Mesendoderm (in vitro differentiated cells): ENCODE measurements at regions not wholly inside any gene's neighbourhood (a gene's known extent, or its start where the extent isn't known, plus 50 kb on each side); places are given as distances from the start of the nearest gene placed in this dataset.
A peak's percentile ranks its signal among the peaks of the same experiment; 100 is the strongest.

ENCODE experiments used
- DNase-seq: peaks from one replicate; pipeline ENCODE4 v3.0.0; 2013
- H2AK5ac ChIP-seq: 2 replicates; pipeline ENCODE4 v1.6.1; 2013; ENCODE audit warnings: low read length, inconsistent platforms
- H2BK120ac ChIP-seq: 2 replicates; pipeline ENCODE4 v1.6.1; 2013; ENCODE audit warnings: low read depth, mild to moderate bottlenecking, low read length, moderate library complexity, mixed read lengths
- H2BK15ac ChIP-seq: replicated peaks from 2 replicates; pipeline ENCODE4 v1.6.1; 2013; ENCODE audit warnings: low read depth, mild to moderate bottlenecking, moderate library complexity
- H2BK5ac ChIP-seq: 2 replicates; pipeline ENCODE4 v1.6.1; 2013; ENCODE audit warnings: low read length, inconsistent platforms
- H3K18ac ChIP-seq: 2 replicates; pipeline ENCODE4 v1.6.1; 2013; ENCODE audit warnings: mild to moderate bottlenecking, low read length, mixed read lengths
- H3K23ac ChIP-seq: one replicate; pipeline ENCODE4 v1.6.1; 2013; ENCODE audit warnings: low read length
- H3K27ac ChIP-seq: 2 replicates; pipeline ENCODE4 v1.5.1; 2013; ENCODE audit warnings: low read depth, mild to moderate bottlenecking, inconsistent platforms, low read length, moderate library complexity
- H3K27me3 ChIP-seq: 2 replicates; pipeline ENCODE4 v1.6.1; 2013; ENCODE audit warnings: low read length, control low read depth, mild to moderate bottlenecking, inconsistent platforms; ENCODE audit not compliant: insufficient read depth, poor library complexity
- H3K36me3 ChIP-seq: 2 replicates; pipeline ENCODE4 v1.6.1; 2013; ENCODE audit warnings: low read length, inconsistent platforms; ENCODE audit not compliant: control insufficient read depth, insufficient read depth
- H3K4ac ChIP-seq: one replicate; pipeline ENCODE4 v1.6.1; 2013; ENCODE audit warnings: low read depth, mild to moderate bottlenecking, low read length, moderate library complexity
- H3K4me1 ChIP-seq: 2 replicates; pipeline ENCODE4 v1.6.1; 2013; ENCODE audit warnings: low read depth, low read length, inconsistent platforms; ENCODE audit not compliant: control insufficient read depth
- H3K4me2 ChIP-seq: 2 replicates; pipeline ENCODE4 v1.6.1; 2013; ENCODE audit warnings: low read length
- H3K4me3 ChIP-seq: 2 replicates; pipeline ENCODE4 v1.5.1; 2013; ENCODE audit warnings: mild to moderate bottlenecking, low read length
- H3K56ac ChIP-seq: one replicate; pipeline ENCODE4 v1.6.1; 2013; ENCODE audit warnings: low read length
- H3K79me1 ChIP-seq: 2 replicates; pipeline ENCODE4 v1.6.1; 2013; ENCODE audit warnings: low read length, inconsistent platforms
- H3K79me2 ChIP-seq: 2 replicates; pipeline ENCODE4 v1.6.1; 2013; ENCODE audit warnings: mild to moderate bottlenecking, low read length; ENCODE audit not compliant: control insufficient read depth, insufficient read depth
- H3K9ac ChIP-seq: 2 replicates; pipeline ENCODE4 v1.6.1; 2013; ENCODE audit warnings: low read length, inconsistent platforms
- H4K5ac ChIP-seq: one replicate; pipeline ENCODE4 v1.6.1; 2013; ENCODE audit warnings: low read length
- H4K8ac ChIP-seq: one replicate; pipeline ENCODE4 v1.6.1; 2013; ENCODE audit warnings: low read depth, mild to moderate bottlenecking, control low read depth, low read length, moderate library complexity
- WGBS: extraction: QIAGEN DNeasy Blood & Tissue Kit; methylation state at CpG from one replicate; pipeline ENCODE4 v1.1.7; 2013; ENCODE audit warnings: low lambda C conversion rate, missing lambda C conversion rate; ENCODE audit not compliant: insufficient coverage; ENCODE audit errors: extremely low coverage; 5-methylcytosine and 5-hydroxymethylcytosine counted together

- no peaks in the 10 kb centered on the region for H3K27me3 ChIP-seq
- H2BK120ac ChIP-seq: no peak overlapping the region
- H3K4ac ChIP-seq: no peak overlapping the region
- H3K23ac ChIP-seq: no peak overlapping the region
- no peaks in the 10 kb centered on the region for H3K36me3 ChIP-seq
- H3K4me1 ChIP-seq: no peaks in the 10 kb centered on the region
- no peak overlapping the region for H3K9ac ChIP-seq
- no peak overlapping the region for H3K18ac ChIP-seq
- H2AK5ac ChIP-seq: no peak overlapping the region
- WGBS: 100% methylated on average over 1 of the region's 4 CpGs
- no peak overlapping the region for H3K56ac ChIP-seq
- no peak for DNase-seq
- no peak overlapping the region for H3K4me3 ChIP-seq
- no peaks in the 10 kb centered on the region for H3K79me1 ChIP-seq
- H3K4me2 ChIP-seq: no peak overlapping the region
- no peak overlapping the region for H4K8ac ChIP-seq
- H3K27ac ChIP-seq: no peak overlapping the region
- no peak overlapping the region for H2BK5ac ChIP-seq
- no peaks in the 10 kb centered on the region for H3K79me2 ChIP-seq
- H2BK15ac ChIP-seq: no peak overlapping the region
- no peak overlapping the region for H4K5ac ChIP-seq
Observed at GRCh38 chr4:114052227-114052626, 72.8 kb upstream of the ARSJ start.

GRCh38 chr4:114056599-114056998 lies 77.2 kb upstream of the ARSJ start:
- Histone ChIP-seq H3K79me1 (no peaks in the 10 kb centered on the region), H3K4me2 (no peak overlapping the region), H3K36me3 (no peaks in the 10 kb centered on the region), H3K18ac (no peak overlapping the region), H3K27ac (no peak overlapping the region), H4K5ac (no peak overlapping the region), H3K4me3 (no peak overlapping the region), H3K27me3 (no peaks in the 10 kb centered on the region), H3K56ac (no peak overlapping the region), H2BK120ac (peak overlapping the region; percentile 12), H3K23ac (no peak overlapping the region), H2BK15ac (no peak overlapping the region), H3K79me2 (no peaks in the 10 kb centered on the region), H4K8ac (no peak overlapping the region), H3K4ac (no peak overlapping the region), H2AK5ac (no peak overlapping the region), H3K9ac (no peak overlapping the region), H3K4me1 (no peaks in the 10 kb centered on the region), H2BK5ac (no peak overlapping the region)
- no CpG with 5 or more reads among the region's 5 CpGs for WGBS
- no peak for DNase-seq

- Histone ChIP-seq H2BK5ac (no peak overlapping the region), H3K4me1 (no peaks in the 10 kb centered on the region), H3K9ac (no peak overlapping the region), H3K36me3 (no peaks in the 10 kb centered on the region), H3K27me3 (no peaks in the 10 kb centered on the region), H2BK15ac (no peak overlapping the region), H2BK120ac (no peak overlapping the region), H3K18ac (no peak overlapping the region), H3K56ac (no peak overlapping the region), H3K4ac (no peak overlapping the region), H2AK5ac (no peak overlapping the region), H3K79me1 (no peaks in the 10 kb centered on the region), H4K8ac (no peak overlapping the region), H3K79me2 (no peaks in the 10 kb centered on the region), H4K5ac (no peak overlapping the region), H3K4me2 (no peak overlapping the region), H3K4me3 (no peak overlapping the region), H3K27ac (no peak overlapping the region), H3K23ac (no peak overlapping the region)
- WGBS: no CpG with 5 or more reads among the region's 2 CpGs
- DNase-seq: no peak
Observed at GRCh38 chr4:114057746-114058145, 78.3 kb upstream of the ARSJ start.

- Histone ChIP-seq H3K27ac (no peak overlapping the region), H3K36me3 (no peaks in the 10 kb centered on the region), H3K4me2 (no peak overlapping the region), H3K4me3 (no peak overlapping the region), H3K56ac (no peak overlapping the region), H2BK5ac (no peak overlapping the region), H4K5ac (no peak overlapping the region), H3K4ac (no peak overlapping the region), H3K18ac (no peak overlapping the region), H3K9ac (no peak overlapping the region), H2BK120ac (no peak overlapping the region), H2AK5ac (no peak overlapping the region), H2BK15ac (no peak overlapping the region), H3K23ac (no peak overlapping the region), H3K79me1 (no peaks in the 10 kb centered on the region), H4K8ac (no peak overlapping the region), H3K79me2 (no peaks in the 10 kb centered on the region), H3K4me1 (no peaks in the 10 kb centered on the region), H3K27me3 (no peaks in the 10 kb centered on the region)
- DNase-seq: no peak
- WGBS: no CpG with 5 or more reads among the region's 1 CpG
Observed at GRCh38 chr4:114062499-114062898, 83.1 kb upstream of the ARSJ start.

- H3K4me2 ChIP-seq: no peak overlapping the region
- H3K79me2 ChIP-seq: no peaks in the 10 kb centered on the region
- no peak overlapping the region for H3K27ac ChIP-seq
- H3K9ac ChIP-seq: no peak overlapping the region
- no peak overlapping the region for H3K18ac ChIP-seq
- H2BK15ac ChIP-seq: no peak overlapping the region
- no CpG with 5 or more reads among the region's 1 CpG for WGBS
- no peaks in the 10 kb centered on the region for H3K4me1 ChIP-seq
- H3K36me3 ChIP-seq: no peaks in the 10 kb centered on the region
- no peak overlapping the region for H2BK5ac ChIP-seq
- H3K79me1 ChIP-seq: no peaks in the 10 kb centered on the region
- H3K27me3 ChIP-seq: no peaks in the 10 kb centered on the region
- no peak overlapping the region for H3K23ac ChIP-seq
- no peak overlapping the region for H3K4ac ChIP-seq
- H3K4me3 ChIP-seq: no peak overlapping the region
- H3K56ac ChIP-seq: no peak overlapping the region
- DNase-seq: no peak
- H4K8ac ChIP-seq: no peak overlapping the region
- H2BK120ac ChIP-seq: no peak overlapping the region
- no peak overlapping the region for H4K5ac ChIP-seq
- no peak overlapping the region for H2AK5ac ChIP-seq
Observed at GRCh38 chr4:114072781-114073180, 93.3 kb upstream of the ARSJ start.

- Histone ChIP-seq H4K5ac (no peak overlapping the region), H3K4me2 (no peak overlapping the region), H3K4me3 (no peak overlapping the region), H3K18ac (no peak overlapping the region), H4K8ac (no peak overlapping the region), H3K4ac (no peak overlapping the region), H2BK120ac (no peak overlapping the region), H3K79me2 (no peaks in the 10 kb centered on the region), H3K36me3 (no peaks in the 10 kb centered on the region), H3K9ac (no peak overlapping the region), H3K27ac (no peak overlapping the region), H2BK5ac (no peak overlapping the region), H3K56ac (no peak overlapping the region), H3K27me3 (no peaks in the 10 kb centered on the region), H3K23ac (no peak overlapping the region), H3K4me1 (no peaks in the 10 kb centered on the region), H3K79me1 (no peaks in the 10 kb centered on the region), H2AK5ac (no peak overlapping the region), H2BK15ac (no peak overlapping the region)
- DNase-seq: no peak
- no CpG with 5 or more reads among the region's 1 CpG for WGBS
Observed at GRCh38 chr4:114076899-114077570, 97.6 kb upstream of the ARSJ start.
